ENCODE measurements at regions not wholly inside any gene's neighbourhood (a gene's known extent, or its start where the extent isn't known, plus 50 kb on each side); places are given as distances from the start of the nearest gene placed in this dataset.
"Not testable (repeated sequence)": the region's sequence is repeated elsewhere in the genome, so short reads cannot be mapped to it uniquely, and the experiment has no call there.

DNA sequence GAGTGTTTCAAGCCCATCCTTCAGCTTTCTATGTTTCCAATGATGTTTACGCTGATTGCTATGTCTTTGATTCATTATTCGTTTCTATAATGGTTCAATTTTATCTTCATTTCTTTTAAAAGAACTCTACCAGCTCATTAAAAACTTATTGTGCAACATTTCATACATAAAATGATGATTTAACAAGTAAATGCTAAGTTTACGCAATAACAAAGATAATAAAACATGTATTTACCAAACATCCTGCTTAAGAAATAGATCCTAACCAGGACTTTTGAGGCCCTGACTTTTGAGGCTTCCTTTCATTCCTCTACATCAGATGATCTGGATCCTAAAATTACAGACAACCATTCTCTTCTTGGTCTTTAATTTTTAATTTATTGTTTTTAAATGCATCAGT, 86.5 kb upstream of the DLGAP1 start:
- Histone ChIP-seq H3K4me2 (no peak overlapping the region), H3K79me2 (ENCODE audit: insufficient read depth, low read depth) (no peaks in the 10 kb centered on the region), H3K4me3 (IDR thresholded peaks at IDR 0.05; ENCODE audit: insufficient read depth, low read depth, low read length) (no peak overlapping the region), H4K20me1 (ENCODE audit: insufficient read depth) (no peaks in the 10 kb centered on the region), H3K36me3 (ENCODE audit: insufficient read depth) (no peaks in the 10 kb centered on the region), H3K27me3 (ENCODE audit: insufficient read depth, low read depth) (no peaks in the 10 kb centered on the region), H2AFZ (ENCODE audit: low read depth) (no peak overlapping the region), H3K9ac (no peak overlapping the region), H3K4me1 (ENCODE audit: low read depth, poor library complexity, severe bottlenecking) (no peaks in the 10 kb centered on the region), H3K27ac (no peak overlapping the region)
- TF ChIP-seq, protein P1, sequence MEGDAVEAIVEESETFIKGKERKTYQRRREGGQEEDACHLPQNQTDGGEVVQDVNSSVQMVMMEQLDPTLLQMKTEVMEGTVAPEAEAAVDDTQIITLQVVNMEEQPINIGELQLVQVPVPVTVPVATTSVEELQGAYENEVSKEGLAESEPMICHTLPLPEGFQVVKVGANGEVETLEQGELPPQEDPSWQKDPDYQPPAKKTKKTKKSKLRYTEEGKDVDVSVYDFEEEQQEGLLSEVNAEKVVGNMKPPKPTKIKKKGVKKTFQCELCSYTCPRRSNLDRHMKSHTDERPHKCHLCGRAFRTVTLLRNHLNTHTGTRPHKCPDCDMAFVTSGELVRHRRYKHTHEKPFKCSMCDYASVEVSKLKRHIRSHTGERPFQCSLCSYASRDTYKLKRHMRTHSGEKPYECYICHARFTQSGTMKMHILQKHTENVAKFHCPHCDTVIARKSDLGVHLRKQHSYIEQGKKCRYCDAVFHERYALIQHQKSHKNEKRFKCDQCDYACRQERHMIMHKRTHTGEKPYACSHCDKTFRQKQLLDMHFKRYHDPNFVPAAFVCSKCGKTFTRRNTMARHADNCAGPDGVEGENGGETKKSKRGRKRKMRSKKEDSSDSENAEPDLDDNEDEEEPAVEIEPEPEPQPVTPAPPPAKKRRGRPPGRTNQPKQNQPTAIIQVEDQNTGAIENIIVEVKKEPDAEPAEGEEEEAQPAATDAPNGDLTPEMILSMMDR (conservative IDR thresholded peaks at IDR 0.05; ENCODE audit: low read depth, low read length), result no peak

DNA sequence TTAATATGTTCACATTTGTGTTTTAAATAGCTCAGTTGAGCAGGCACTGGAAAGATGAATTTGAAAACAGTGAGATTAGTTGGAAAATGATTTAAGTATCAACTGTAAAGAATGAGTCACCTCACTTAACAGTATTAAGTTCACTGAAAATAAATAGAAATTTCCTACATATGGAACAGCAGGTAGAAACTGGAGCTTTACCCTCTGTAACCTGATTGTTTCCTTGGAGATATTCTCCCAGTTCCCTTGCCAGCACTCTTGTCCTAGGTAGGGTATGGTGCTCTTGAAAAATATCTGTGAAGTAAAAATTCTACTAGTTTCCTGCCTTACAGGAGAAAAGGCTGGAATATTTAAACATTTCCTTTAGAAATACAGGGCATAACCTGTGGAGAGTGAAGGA, 81.3 kb upstream of the DLGAP1 start:
- Histone ChIP-seq H3K27ac (no peak overlapping the region), H3K9ac (no peak overlapping the region)

DNA sequence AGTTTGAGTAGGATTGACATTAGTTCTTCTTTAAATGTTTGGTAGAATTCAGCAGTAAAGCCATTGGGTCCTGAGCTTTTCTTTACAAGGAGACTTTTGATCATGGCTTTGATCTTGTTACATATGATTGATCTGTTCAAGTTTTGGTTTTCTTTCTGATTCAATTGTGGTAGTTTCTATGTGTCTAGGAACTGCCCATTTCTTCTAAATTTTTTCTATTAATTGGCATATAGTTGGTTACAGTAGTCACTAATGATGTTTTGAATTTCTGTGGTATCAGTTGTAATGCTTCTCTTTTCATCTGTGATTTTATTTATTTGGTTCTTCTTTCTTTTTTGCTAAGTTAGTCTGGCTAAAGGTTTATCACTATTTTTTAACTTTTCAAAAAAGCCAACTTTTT, 73.3 kb upstream of the DLGAP1 start:
- no peaks in the 10 kb centered on the region for H3K79me2 ChIP-seq (ENCODE audit: insufficient read depth, low read depth)
- no peak overlapping the region for H3K27ac ChIP-seq
- H3K9ac ChIP-seq, result no peak overlapping the region
- no peak overlapping the region for H3K4me2 ChIP-seq
- H4K20me1 ChIP-seq (ENCODE audit: insufficient read depth), result no peaks in the 10 kb centered on the region
- no peaks in the 10 kb centered on the region for H3K4me1 ChIP-seq (ENCODE audit: low read depth, poor library complexity, severe bottlenecking)
- TF ChIP-seq, protein P1 (conservative IDR thresholded peaks at IDR 0.05; ENCODE audit: low read depth, low read length), result no peak
- H3K27me3 ChIP-seq (ENCODE audit: insufficient read depth, low read depth), result no peaks in the 10 kb centered on the region
- no peaks in the 10 kb centered on the region for H3K36me3 ChIP-seq (ENCODE audit: insufficient read depth)
- H2AFZ ChIP-seq (ENCODE audit: low read depth), result no peak overlapping the region
- H3K4me3 ChIP-seq (IDR thresholded peaks at IDR 0.05; ENCODE audit: insufficient read depth, low read depth, low read length), result no peak overlapping the region

More for the DNA sequence above, 81.3 kb upstream of the DLGAP1 start:
- no peaks in the 10 kb centered on the region for H4K20me1 ChIP-seq (ENCODE audit: insufficient read depth)
- no peak overlapping the region for H2AFZ ChIP-seq (ENCODE audit: low read depth)
- no peak overlapping the region for H3K4me2 ChIP-seq
- no peaks in the 10 kb centered on the region for H3K36me3 ChIP-seq (ENCODE audit: insufficient read depth)
- H3K4me1 ChIP-seq (ENCODE audit: low read depth, poor library complexity, severe bottlenecking), result no peaks in the 10 kb centered on the region
- H3K79me2 ChIP-seq (ENCODE audit: insufficient read depth, low read depth), result no peaks in the 10 kb centered on the region
- no peaks in the 10 kb centered on the region for H3K27me3 ChIP-seq (ENCODE audit: insufficient read depth, low read depth)
- TF ChIP-seq, protein P1 (conservative IDR thresholded peaks at IDR 0.05; ENCODE audit: low read depth, low read length), result no peak
- H3K4me3 ChIP-seq (IDR thresholded peaks at IDR 0.05; ENCODE audit: insufficient read depth, low read depth, low read length), result no peak overlapping the region

DNA sequence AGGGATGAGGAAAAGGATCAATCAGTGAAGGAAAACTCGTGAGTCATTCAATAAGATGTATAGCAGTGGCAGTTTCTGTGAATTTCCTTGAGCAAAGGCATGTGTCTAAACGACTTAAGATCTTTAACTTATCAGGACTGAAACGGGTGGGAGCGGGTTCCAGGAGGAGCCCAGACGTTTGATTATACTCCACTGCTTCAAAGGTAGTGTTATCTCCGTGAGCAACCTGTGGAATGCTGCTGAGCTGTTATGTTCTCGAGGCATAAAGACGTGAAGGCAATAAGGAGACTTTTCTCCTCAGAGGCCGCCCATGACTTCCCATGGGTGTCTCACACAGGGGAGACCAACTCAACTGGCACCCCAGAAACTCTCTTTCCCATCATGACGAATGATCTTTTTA, 72.7 kb upstream of the DLGAP1 start:
- H2AFZ ChIP-seq (ENCODE audit: low read depth); H3K4me2 ChIP-seq; H3K4me1 ChIP-seq (ENCODE audit: low read depth, poor library complexity, severe bottlenecking); H3K79me2 ChIP-seq (ENCODE audit: insufficient read depth, low read depth); H3K36me3 ChIP-seq (ENCODE audit: insufficient read depth); H4K20me1 ChIP-seq (ENCODE audit: insufficient read depth); H3K4me3 ChIP-seq (IDR thresholded peaks at IDR 0.05; ENCODE audit: insufficient read depth, low read depth, low read length); H3K27ac ChIP-seq; H3K27me3 ChIP-seq (ENCODE audit: insufficient read depth, low read depth); H3K9ac ChIP-seq: not testable (repeated sequence)

DNA sequence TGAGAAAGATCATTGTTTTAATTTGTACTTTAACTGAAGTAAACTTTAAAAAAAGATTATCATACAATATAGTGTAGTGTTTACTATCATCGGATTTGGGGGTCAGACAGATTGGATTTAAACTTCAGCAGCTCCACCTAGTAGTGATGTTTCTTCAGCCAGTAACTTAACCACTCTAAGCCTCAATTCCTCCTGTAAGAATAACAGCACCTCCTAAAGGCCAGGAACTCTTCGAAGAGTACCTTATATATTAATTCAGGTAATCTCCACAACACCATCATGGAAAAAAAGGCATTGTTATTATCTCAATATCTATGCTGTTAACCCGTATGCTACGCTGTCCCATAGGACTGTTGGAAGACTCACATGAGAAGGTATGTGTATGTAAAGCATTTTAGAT, 69.0 kb upstream of the DLGAP1 start:
- no peaks in the 10 kb centered on the region for H3K36me3 ChIP-seq (ENCODE audit: insufficient read depth)
- H3K27ac ChIP-seq, result no peak overlapping the region
- no peak overlapping the region for H3K9ac ChIP-seq
- H3K79me2 ChIP-seq (ENCODE audit: insufficient read depth, low read depth), result no peaks in the 10 kb centered on the region
- no peaks in the 10 kb centered on the region for H3K27me3 ChIP-seq (ENCODE audit: insufficient read depth, low read depth)
- no peaks in the 10 kb centered on the region for H4K20me1 ChIP-seq (ENCODE audit: insufficient read depth)
- H3K4me1 ChIP-seq (ENCODE audit: low read depth, poor library complexity, severe bottlenecking), result no peaks in the 10 kb centered on the region
- H2AFZ ChIP-seq (ENCODE audit: low read depth), result no peak overlapping the region
- H3K4me3 ChIP-seq (IDR thresholded peaks at IDR 0.05; ENCODE audit: insufficient read depth, low read depth, low read length), result no peak overlapping the region
- H3K4me2 ChIP-seq, result no peak overlapping the region
- TF ChIP-seq, protein P1 (conservative IDR thresholded peaks at IDR 0.05; ENCODE audit: low read depth, low read length), result no peak

All from KMS-11 (cell line).